Activated T-helper 1 cell treated with anti-CD3 and anti-CD28 coated beads, Interleukin-2, amount 50 U/mL, for 16 hours (primary cell): ENCODE measurements at regions not wholly inside any gene's neighbourhood (a gene's known extent, or its start where the extent isn't known, plus 50 kb on each side); places are given as distances from the start of the nearest gene placed in this dataset.
"Not testable (repeated sequence)": the region's sequence is repeated elsewhere in the genome, so short reads cannot be mapped to it uniquely, and the experiment has no call there.

Experiments used
- DNase-seq, 2 donors: peaks; one replicate each; pipeline ENCODE4 v3.0.0-alpha.2; 2020; ENCODE audit warnings: low read depth in 1 of 2, low spot score in 1 of 2

- DNase-seq, result no peak
Measured at GRCh38 chr1:229913489-229913888, 153.5 kb upstream of the GALNT2 start.

DNA sequence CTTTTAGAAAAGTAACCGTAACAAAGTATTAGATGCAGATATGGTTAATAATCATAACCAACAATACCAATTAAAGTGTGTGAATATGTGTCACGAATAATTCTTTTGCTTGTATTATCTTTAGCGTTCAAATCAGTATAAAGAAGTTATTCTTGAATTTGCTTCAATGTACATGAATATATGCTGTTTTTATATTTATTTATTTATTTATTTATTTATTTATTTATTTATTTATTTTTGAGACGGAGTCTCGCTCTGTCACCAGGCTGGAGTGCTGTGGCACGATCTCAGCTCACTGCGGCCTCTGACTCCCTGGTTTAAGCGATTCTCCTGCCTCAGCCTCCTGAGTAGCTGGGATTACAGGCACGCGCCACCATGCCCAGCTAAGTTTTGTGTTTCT, 147.6 kb upstream of the GALNT2 start:
- DNase-seq, result not testable (repeated sequence)

GRCh38 chr1:229920683-229921082, 146.4 kb upstream of the GALNT2 start:
- no peak for DNase-seq

DNA sequence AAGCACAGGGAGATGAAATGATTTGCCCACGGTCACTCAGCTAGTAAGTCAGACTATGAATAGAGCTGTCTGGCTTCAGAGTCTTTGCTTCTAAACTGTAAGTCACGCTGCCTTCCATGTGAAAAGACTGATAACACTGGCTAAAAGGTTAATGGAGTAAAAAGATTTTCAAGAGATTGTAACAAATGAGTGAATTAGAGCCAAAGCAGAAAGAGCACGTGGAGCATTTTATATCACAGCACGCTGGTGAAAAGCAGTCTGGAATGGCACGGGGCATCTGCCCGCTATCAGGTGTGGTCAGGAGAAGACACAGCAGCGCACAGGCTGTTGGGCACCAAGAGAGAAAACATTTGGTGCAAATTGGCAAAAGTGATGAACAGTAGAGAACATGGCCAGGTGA, 144.8 kb upstream of the GALNT2 start:
- no peak for DNase-seq

DNA sequence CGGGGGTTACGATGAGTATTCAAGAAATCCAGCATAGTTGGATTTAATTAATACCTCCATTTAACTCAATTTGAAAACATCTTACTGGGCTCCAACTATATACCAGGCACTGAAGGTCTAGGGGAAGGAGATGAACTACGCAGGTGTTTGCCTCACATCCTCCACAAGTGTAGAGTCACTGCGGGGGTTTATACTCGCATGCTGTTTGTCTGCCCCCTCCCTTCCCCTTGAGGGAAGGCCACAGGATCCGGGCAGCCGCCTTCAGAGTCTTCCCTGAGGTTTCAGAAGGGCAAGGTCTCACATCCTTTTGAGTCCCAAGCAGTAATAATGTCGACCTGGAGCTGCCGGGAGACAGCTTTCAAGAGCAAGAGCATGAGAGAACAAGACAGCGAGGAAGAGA, 142.4 kb upstream of the GALNT2 start:
- DNase-seq, result no peak

DNA sequence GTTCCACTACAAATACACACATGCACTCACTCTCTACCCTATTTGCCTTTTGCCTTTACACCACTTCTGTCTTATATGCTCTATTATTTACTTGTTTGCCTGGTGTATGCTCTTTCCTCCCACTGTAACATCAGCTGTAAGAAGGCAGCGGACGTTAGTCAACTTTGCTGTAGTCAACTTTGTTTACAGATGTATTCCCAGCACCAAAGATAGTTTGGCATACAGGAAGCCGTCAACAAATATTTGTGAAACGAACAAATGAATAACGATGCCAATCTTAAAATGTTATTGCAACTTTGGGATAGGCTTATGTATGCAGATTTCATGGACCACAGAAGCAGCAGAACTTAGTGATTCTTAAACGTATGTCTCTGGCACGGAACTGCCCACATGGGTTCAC, 138.3 kb upstream of the GALNT2 start:
- DNase-seq, result no peak

GRCh38 chr1:229931751-229932150, 135.3 kb upstream of the GALNT2 start:
- DNase-seq, result not testable (repeated sequence)

DNA sequence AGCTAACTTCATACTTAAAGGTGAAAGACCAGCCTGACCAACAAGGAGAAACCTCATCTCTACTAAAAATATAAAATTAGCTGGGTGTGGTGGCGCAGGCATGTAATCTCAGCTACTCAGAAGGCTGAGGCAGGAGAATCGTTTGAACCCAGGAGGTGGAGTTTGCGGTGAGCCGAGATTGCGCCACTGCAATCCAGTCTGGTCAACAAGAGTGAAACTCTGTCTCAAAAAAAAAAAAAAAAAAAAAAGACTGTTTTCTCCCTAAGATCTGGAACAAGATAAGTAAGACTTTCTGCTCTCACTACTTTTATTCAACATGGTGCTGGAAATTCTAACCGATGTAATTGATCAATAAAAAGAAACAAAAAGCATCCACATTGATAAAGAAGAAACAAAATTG, 131.9 kb upstream of the GALNT2 start:
- DNase-seq, result not testable (repeated sequence)

GRCh38 chr1:229938551-229938950, 128.5 kb upstream of the GALNT2 start:
- no peak for DNase-seq

- DNase-seq, result no peak
Measured at GRCh38 chr1:229940684-229941083, 126.4 kb upstream of the GALNT2 start.

DNA sequence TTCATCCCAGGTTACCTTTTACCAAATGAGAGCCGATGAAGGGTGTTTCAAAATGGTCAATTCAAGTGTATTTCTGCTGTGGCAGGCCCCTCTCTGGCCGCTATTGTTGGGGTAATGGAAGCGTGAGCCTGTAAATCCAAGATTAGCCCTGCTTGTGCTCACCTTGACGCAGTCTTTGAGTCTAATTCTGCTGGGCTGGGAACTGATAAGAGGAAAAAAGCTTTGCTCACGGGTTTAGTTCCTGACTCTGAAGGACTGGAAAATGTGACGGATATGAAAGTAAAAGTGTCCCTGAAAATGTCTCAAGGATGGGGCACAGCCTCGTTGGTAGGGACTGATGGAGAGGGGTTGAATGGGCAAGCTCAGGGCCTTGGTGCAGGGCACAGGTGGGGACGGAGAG, 125.9 kb upstream of the GALNT2 start:
- DNase-seq, result no peak

- DNase-seq, result no peak
Measured at GRCh38 chr1:229941831-229942230, 125.2 kb upstream of the GALNT2 start.

DNA sequence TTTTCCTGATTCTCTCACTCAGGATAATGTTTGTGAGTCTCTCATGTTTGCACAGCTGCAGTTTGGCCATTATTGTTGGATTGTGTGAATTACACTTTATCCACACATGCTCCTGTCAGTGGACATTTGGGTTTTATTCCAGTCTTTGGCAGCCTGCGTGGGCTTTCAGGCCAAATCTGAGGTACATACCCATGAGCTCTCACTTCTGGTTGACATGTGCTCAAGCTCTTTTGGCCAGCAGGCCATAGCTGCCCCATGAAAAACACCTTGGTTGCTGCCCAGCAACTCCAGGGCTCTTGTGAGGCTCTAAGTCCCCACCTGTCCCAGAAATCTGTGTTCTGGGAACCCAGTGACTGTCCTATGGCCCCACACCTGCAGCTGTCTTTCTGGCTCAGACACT, 124.5 kb upstream of the GALNT2 start:
- no peak for DNase-seq

- no peak for DNase-seq
Measured at GRCh38 chr1:229943148-229943714, 123.8 kb upstream of the GALNT2 start.

- DNase-seq, result no peak
Measured at GRCh38 chr1:229943988-229944743, 122.9 kb upstream of the GALNT2 start.

DNA sequence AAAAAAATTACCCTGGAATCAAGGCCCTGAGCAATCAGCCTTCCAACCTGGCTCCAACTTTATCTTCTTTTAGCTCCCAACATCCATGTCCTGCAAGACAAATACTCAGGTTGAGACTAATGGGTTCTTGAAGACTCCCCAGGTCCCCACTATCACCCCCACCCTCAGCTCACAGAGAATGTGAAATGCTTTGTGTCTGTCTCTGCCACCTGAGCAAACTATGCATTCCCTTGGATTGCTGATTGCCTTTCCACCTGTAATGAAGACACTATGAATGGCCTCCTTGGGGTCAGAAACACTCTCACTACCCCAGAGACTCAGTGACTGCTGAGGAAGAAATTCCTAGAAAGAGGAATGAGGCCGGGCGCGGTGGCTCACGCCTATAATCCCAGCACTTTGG, 121.2 kb upstream of the GALNT2 start:
- no peak for DNase-seq

GRCh38 chr1:229947968-229948367, 119.1 kb upstream of the GALNT2 start:
- no peak for DNase-seq

GRCh38 chr1:229948438-229948837, 118.6 kb upstream of the GALNT2 start:
- DNase-seq, result no peak

DNA sequence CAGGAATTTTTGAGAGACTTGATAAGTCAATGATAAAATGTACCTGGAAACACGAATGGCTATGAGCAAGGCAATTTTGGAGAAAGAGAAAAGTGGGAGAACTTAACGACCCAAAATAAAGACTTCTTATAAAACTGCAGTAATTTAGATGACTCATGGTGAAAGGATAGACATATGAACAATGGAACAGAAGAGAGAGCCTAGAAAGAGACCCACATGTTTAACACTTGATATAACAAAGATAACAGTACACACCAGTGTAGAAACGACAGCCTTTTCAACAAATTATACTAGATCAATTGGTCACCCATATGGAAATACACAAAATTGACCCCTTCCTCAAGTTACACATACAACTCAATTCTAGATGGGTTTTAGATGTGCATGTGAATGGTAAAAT, 117.5 kb upstream of the GALNT2 start:
- no peak for DNase-seq

DNA sequence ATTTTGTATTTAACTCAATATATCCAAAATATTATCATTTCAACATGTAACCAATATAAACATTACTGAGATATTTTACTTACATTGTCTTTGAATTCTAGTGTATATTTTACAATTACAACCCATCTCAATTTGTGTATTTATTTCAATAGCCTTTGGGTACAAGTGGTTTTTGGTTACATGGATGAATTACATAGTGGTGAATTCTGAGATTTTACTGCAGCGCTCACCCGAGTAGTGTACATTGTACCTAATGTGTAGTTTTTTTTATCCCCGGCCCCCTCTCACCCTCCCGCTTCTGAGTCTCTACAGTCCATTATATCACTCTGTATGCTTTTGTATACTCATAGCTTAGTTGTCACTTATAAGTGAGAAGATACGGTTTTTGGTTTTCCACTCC, 117.0 kb upstream of the GALNT2 start:
- DNase-seq, result no peak

- no peak for DNase-seq
Measured at GRCh38 chr1:229950908-229951307, 116.1 kb upstream of the GALNT2 start.

DNA sequence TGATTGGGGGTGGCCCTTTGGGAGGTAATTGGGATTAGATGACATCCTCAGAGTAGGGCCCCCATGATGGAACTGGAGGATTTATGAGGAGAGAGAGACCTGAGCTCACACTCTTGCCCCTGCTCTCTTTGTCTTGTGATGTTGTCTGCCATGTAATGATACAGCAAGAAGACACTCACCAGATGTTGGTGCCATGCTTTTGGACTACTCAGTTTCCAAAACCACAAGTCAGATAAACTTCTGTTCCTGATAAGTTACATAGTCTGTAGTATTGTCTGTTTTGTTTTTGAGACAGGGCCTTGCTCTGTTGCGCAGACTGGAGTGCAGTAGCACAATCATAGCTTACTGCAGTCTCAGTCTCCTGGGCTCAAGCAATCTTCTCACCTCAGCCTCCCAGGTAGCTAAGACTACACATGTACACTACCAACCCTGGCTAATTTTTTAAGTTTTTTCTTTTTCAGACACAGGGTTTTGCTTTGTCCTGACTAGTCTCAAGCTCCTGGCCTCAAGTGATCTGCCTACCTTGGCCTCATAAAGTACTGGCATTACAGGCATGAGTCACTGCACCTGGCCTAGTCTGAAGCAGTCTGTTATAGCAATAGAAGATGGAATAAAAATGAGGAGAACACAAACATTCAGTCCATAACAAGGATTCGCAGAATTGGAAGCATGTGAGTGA, 115.0 kb upstream of the GALNT2 start:
- no peak for DNase-seq
